ENCODE measurements at regions not wholly inside any gene's neighbourhood (a gene's known extent, or its start where the extent isn't known, plus 50 kb on each side); places are given as distances from the start of the nearest gene placed in this dataset.
A peak's percentile ranks its signal among the peaks of the same experiment; 100 is the strongest.

DNA sequence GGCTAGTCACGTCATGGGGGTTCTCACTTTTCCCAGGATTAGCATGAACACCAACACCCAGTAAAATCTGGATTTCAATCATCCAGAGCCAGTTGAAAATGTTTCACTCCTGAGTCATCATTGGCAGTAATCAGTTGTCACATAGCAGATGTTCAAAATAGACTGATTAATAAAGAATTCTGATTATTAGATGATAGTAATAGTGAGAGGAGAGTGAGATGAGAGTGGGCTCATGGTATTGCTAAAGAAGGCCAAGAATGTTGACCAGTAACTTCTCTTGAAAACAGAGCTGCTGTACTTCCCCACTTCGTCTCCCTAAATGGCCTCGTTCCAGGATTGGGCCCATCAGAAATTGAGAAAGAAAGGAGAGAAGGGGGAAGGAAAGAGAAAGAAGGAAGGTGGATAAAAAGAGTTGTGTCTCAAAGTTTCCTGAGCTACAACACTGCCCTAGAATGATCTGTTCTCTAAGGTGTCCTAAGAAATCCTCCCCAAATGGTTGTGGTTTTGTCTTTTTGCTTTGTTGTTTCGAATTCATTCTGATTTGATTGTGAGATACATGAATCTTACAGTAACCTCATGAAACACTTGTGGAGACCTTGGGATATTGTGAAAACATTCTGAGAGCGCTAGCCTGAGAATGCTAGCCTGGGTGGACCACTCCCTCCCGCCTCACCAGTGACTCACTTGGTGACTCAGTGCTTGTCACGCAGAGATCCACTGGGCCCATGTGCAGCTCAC, 502.2 kb upstream of the JARID2 start:
- TF ChIP-seq, protein P1, sequence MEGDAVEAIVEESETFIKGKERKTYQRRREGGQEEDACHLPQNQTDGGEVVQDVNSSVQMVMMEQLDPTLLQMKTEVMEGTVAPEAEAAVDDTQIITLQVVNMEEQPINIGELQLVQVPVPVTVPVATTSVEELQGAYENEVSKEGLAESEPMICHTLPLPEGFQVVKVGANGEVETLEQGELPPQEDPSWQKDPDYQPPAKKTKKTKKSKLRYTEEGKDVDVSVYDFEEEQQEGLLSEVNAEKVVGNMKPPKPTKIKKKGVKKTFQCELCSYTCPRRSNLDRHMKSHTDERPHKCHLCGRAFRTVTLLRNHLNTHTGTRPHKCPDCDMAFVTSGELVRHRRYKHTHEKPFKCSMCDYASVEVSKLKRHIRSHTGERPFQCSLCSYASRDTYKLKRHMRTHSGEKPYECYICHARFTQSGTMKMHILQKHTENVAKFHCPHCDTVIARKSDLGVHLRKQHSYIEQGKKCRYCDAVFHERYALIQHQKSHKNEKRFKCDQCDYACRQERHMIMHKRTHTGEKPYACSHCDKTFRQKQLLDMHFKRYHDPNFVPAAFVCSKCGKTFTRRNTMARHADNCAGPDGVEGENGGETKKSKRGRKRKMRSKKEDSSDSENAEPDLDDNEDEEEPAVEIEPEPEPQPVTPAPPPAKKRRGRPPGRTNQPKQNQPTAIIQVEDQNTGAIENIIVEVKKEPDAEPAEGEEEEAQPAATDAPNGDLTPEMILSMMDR (IDR thresholded peaks at IDR 0.05): no peak
- TF ChIP-seq POLR2AphosphoS5 (IDR thresholded peaks at IDR 0.05; ENCODE audit: insufficient read depth in 1 of 2, low read depth in 1 of 2): peak in 1 of 2 donors; percentile 11
- TF ChIP-seq POLR2A (IDR thresholded peaks at IDR 0.05): no peak
